ENCODE measurements at regions not wholly inside any gene's neighbourhood (a gene's known extent, or its start where the extent isn't known, plus 50 kb on each side); places are given as distances from the start of the nearest gene placed in this dataset.
"Not testable (repeated sequence)": the region's sequence is repeated elsewhere in the genome, so short reads cannot be mapped to it uniquely, and the experiment has no call there.

GRCh38 chr1:14334336-14335176 lies 263.9 kb upstream of the KAZN start:
- in situ Hi-C loops (cut with MboI; ENCODE audit: low sequenced_read_pairs): no loop called here

- in situ Hi-C loops (cut with MboI; ENCODE audit: low sequenced_read_pairs): no loop called here
Measured at GRCh38 chr1:14338509-14338908, 260.0 kb upstream of the KAZN start.

- in situ Hi-C loops (cut with MboI; ENCODE audit: low sequenced_read_pairs): no loop called here
Measured at GRCh38 chr1:14339288-14339687, 259.2 kb upstream of the KAZN start.

- in situ Hi-C loops (cut with MboI; ENCODE audit: low sequenced_read_pairs): no loop called here
Measured at GRCh38 chr1:14340002-14340785, 258.3 kb upstream of the KAZN start.

- in situ Hi-C loops (cut with MboI; ENCODE audit: low sequenced_read_pairs): no loop called here
Measured at GRCh38 chr1:14341147-14341546, 257.3 kb upstream of the KAZN start.

GRCh38 chr1:14345946-14346550 lies 252.4 kb upstream of the KAZN start:
- in situ Hi-C loops (cut with MboI; ENCODE audit: low sequenced_read_pairs): no loop called here

- in situ Hi-C loops (cut with MboI; ENCODE audit: low sequenced_read_pairs): no loop called here
Measured at GRCh38 chr1:14347186-14347585, 251.3 kb upstream of the KAZN start.

GRCh38 chr1:14347776-14348175 lies 250.7 kb upstream of the KAZN start:
- in situ Hi-C loops (cut with MboI; ENCODE audit: low sequenced_read_pairs): no loop called here

GRCh38 chr1:14350197-14350596 lies 248.3 kb upstream of the KAZN start:
- in situ Hi-C loops (cut with MboI; ENCODE audit: low sequenced_read_pairs): no loop called here

- in situ Hi-C loops (cut with MboI; ENCODE audit: low sequenced_read_pairs): no loop called here
Measured at GRCh38 chr1:14352897-14353296, 245.6 kb upstream of the KAZN start.

- in situ Hi-C loops (cut with MboI; ENCODE audit: low sequenced_read_pairs): not testable (repeated sequence)
Measured at GRCh38 chr1:14361005-14361404, 237.5 kb upstream of the KAZN start.

- in situ Hi-C loops (cut with MboI; ENCODE audit: low sequenced_read_pairs): no loop called here
Measured at GRCh38 chr1:14362331-14362730, 236.2 kb upstream of the KAZN start.

GRCh38 chr1:14363036-14363590 lies 235.4 kb upstream of the KAZN start:
- in situ Hi-C loops (cut with MboI; ENCODE audit: low sequenced_read_pairs): no loop called here

- in situ Hi-C loops (cut with MboI; ENCODE audit: low sequenced_read_pairs): no loop called here
Measured at GRCh38 chr1:14363707-14364413, 234.6 kb upstream of the KAZN start.

GRCh38 chr1:14365301-14365988 lies 233.0 kb upstream of the KAZN start:
- in situ Hi-C loops (cut with MboI; ENCODE audit: low sequenced_read_pairs): no loop called here

GRCh38 chr1:14366091-14367018 lies 232.1 kb upstream of the KAZN start:
- in situ Hi-C loops (cut with MboI; ENCODE audit: low sequenced_read_pairs): no loop called here

GRCh38 chr1:14367451-14367850 lies 231.0 kb upstream of the KAZN start:
- in situ Hi-C loops (cut with MboI; ENCODE audit: low sequenced_read_pairs): no loop called here

- in situ Hi-C loops (cut with MboI; ENCODE audit: low sequenced_read_pairs): no loop called here
Measured at GRCh38 chr1:14369526-14370213, 228.8 kb upstream of the KAZN start.
